ENCODE measurements at regions not wholly inside any gene's neighbourhood (a gene's known extent, or its start where the extent isn't known, plus 50 kb on each side); places are given as distances from the start of the nearest gene placed in this dataset.

- no peak for TF ChIP-seq GATA2 (IDR thresholded peaks at IDR 0.05; ENCODE audit: low read depth, low read length)
- TF ChIP-seq GATA3 (IDR thresholded peaks at IDR 0.05; ENCODE audit: low read depth, low read length) = no peak
Measured at GRCh38 chr18:24949908-24950307, 402.1 kb downstream of the ZNF521 start.
